IMR-90 (cell line): ENCODE measurements at regions not wholly inside any gene's neighbourhood (a gene's known extent, or its start where the extent isn't known, plus 50 kb on each side); places are given as distances from the start of the nearest gene placed in this dataset.
"Not testable (repeated sequence)": the region's sequence is repeated elsewhere in the genome, so short reads cannot be mapped to it uniquely, and the experiment has no call there.

Experiments
- ATAC-seq: fragments of 200-7000 bp; cut with Tn5 transposase; 2 replicates; pipeline ENCODE4 v1.9.1; 2020; ENCODE audit warnings: low read depth, mild to moderate bottlenecking, moderate library complexity
- BruUV-seq: library from RNA; stranded (reverse); fragments of 400-500 nt; replicated peaks from 2 replicates; lab custom pipeline; 2021; lab: Mats Ljungman, UMichigan
- CTCF ChIA-PET: fragments of 300-600 bp; formaldehyde crosslinking; extraction: SDS; loops from one replicate; lab custom pipeline; 2021; ENCODE audit warnings: antibody characterized with exemption; lab: Yijun Ruan, JAX
- POLR2A ChIA-PET: fragments of 300-600 bp; sonication (Branson Sonifier 250); formaldehyde crosslinking; loops from one replicate; lab custom pipeline; 2022; ENCODE audit warnings: antibody characterized with exemption; ENCODE audit not compliant: unreplicated experiment; lab: Charles Lee
- DNase-seq: peaks from one replicate; pipeline ENCODE4 v3.0.0; 2013
- H2AFZ ChIP-seq: replicated peaks from 2 replicates; pipeline ENCODE3; 2013; ENCODE audit warnings: low read length, mild to moderate bottlenecking; ENCODE audit not compliant: poor library complexity
- H2AK5ac ChIP-seq: 2 replicates; pipeline ENCODE4 v1.6.1; 2013; ENCODE audit warnings: low read depth, low read length, inconsistent platforms
- H2AK9ac ChIP-seq: replicated peaks from 2 replicates; pipeline ENCODE3; 2013; ENCODE audit warnings: mild to moderate bottlenecking, low read depth, low read length, moderate library complexity; ENCODE audit not compliant: poor library complexity
- H2BK120ac ChIP-seq: 2 replicates; pipeline ENCODE4 v1.6.1; 2013; ENCODE audit warnings: low read depth, low read length, inconsistent platforms
- H2BK15ac ChIP-seq: 3 replicates; pipeline ENCODE4 v1.6.1; 2013; ENCODE audit warnings: low read depth, low read length, inconsistent platforms
- H2BK20ac ChIP-seq: 2 replicates; pipeline ENCODE4 v1.6.1; 2013; ENCODE audit warnings: low read depth, mild to moderate bottlenecking, inconsistent platforms, low read length, moderate library complexity
- H2BK5ac ChIP-seq: 2 replicates; pipeline ENCODE4 v1.6.1; 2013; ENCODE audit warnings: mild to moderate bottlenecking, low read depth, low read length, inconsistent platforms; ENCODE audit not compliant: poor library complexity, severe bottlenecking
- H3K14ac ChIP-seq: replicated peaks from 2 replicates; pipeline ENCODE4 v1.6.1; 2013; ENCODE audit warnings: low read depth, low read length, inconsistent platforms
- H3K18ac ChIP-seq: 2 replicates; pipeline ENCODE4 v1.6.1; 2013; ENCODE audit warnings: low read depth, low read length, control low read depth
- H3K23ac ChIP-seq: 2 replicates; pipeline ENCODE4 v1.6.1; 2013; ENCODE audit warnings: low read depth, low read length, inconsistent platforms
- H3K27ac ChIP-seq: 2 replicates; pipeline ENCODE4 v1.5.1; 2013; ENCODE audit warnings: mild to moderate bottlenecking, control low read depth, low read length; ENCODE audit not compliant: insufficient read depth
- H3K27me3 ChIP-seq: 2 replicates; pipeline ENCODE4 v1.6.1; 2013; ENCODE audit warnings: low read length; ENCODE audit not compliant: control insufficient read depth, insufficient read depth
- H3K36me3 ChIP-seq: 2 replicates; pipeline ENCODE4 v1.6.1; 2013; ENCODE audit warnings: low read length, mixed read lengths; ENCODE audit not compliant: control insufficient read depth, insufficient read depth
- H3K4ac ChIP-seq: 2 replicates; pipeline ENCODE4 v1.6.1; 2013; ENCODE audit warnings: low read depth, low read length, inconsistent platforms
- H3K4me1 ChIP-seq: 2 replicates; pipeline ENCODE4 v1.6.1; 2013; ENCODE audit warnings: low read length, mixed read lengths; ENCODE audit not compliant: control insufficient read depth, insufficient read depth
- H3K4me2 ChIP-seq: 2 replicates; pipeline ENCODE4 v1.6.1; 2013; ENCODE audit warnings: low read depth, mild to moderate bottlenecking, control low read depth, low read length, moderate library complexity
- H3K4me3 ChIP-seq: 2 replicates; pipeline ENCODE4 v1.5.1; 2013; ENCODE audit warnings: low read depth, mild to moderate bottlenecking, control low read depth, low read length, moderate library complexity; ENCODE audit not compliant: insufficient read depth
- H3K56ac ChIP-seq: 2 replicates; pipeline ENCODE4 v1.6.1; 2013; ENCODE audit warnings: low read length, inconsistent platforms; ENCODE audit not compliant: insufficient read depth; ENCODE audit errors: extremely low read depth
- H3K79me1 ChIP-seq, 2 experiments: 2 replicates each; pipeline ENCODE4 v1.6.1; 2013; ENCODE audit warnings: low read length in 2 of 2, inconsistent platforms in 1 of 2, low read depth in 1 of 2
- H3K9ac ChIP-seq: 2 replicates; pipeline ENCODE4 v1.6.1; 2013; ENCODE audit warnings: low read depth, low read length, control low read depth
- H3K9me1 ChIP-seq: 2 replicates; pipeline ENCODE4 v1.6.1; 2013; ENCODE audit warnings: low read length, inconsistent platforms; ENCODE audit not compliant: insufficient read depth
- H3K9me3 ChIP-seq: 2 replicates; pipeline ENCODE4 v1.6.1; 2013; ENCODE audit warnings: low read length; ENCODE audit not compliant: control insufficient read depth, insufficient read depth
- H4K20me1 ChIP-seq: 2 replicates; pipeline ENCODE4 v1.6.1; 2013; ENCODE audit warnings: low read length, inconsistent platforms; ENCODE audit not compliant: insufficient read depth
- H4K5ac ChIP-seq: 2 replicates; pipeline ENCODE4 v1.6.1; 2013; ENCODE audit warnings: mild to moderate bottlenecking, low read depth, low read length, control low read depth
- H4K8ac ChIP-seq, 2 experiments: 2 replicates each; pipeline ENCODE4 v1.6.1; 2013; ENCODE audit warnings: low read depth in 2 of 2, low read length in 2 of 2, control low read depth in 1 of 2, inconsistent platforms in 1 of 2
- H4K91ac ChIP-seq: 2 replicates; pipeline ENCODE4 v1.6.1; 2013; ENCODE audit warnings: low read depth, low read length, inconsistent platforms; ENCODE audit not compliant: insufficient read depth
- WGBS, 2 experiments: methylation state at CpG; one replicate each; pipeline versions ENCODE4 v1.1.5 to v1.1.7; 2013; ENCODE audit warnings: missing lambda C conversion rate in 2 of 2; ENCODE audit not compliant: insufficient read length in 1 of 2; ENCODE audit errors: extremely low coverage in 2 of 2; 5-methylcytosine and 5-hydroxymethylcytosine counted together
- dilution Hi-C: fragments of 300-500 bp; cut with HindIII; formaldehyde crosslinking; loops from one replicate; pipeline ENCODE4 v1.14.3; 2018; ENCODE audit warnings: low sequenced_read_pairs; ENCODE audit not compliant: unreplicated experiment
- in situ Hi-C: fragments of 300-500 bp; cut with MboI; formaldehyde crosslinking; loops from 3 replicates; pipeline ENCODE4 v1.14.3; 2019; ENCODE audit warnings: low sequenced_read_pairs, inconsistent platforms, mixed read lengths
- intact Hi-C: fragments of 100-400 bp; cut with micrococcal nuclease; formaldehyde crosslinking; loops from 2 replicates; pipeline ENCODE4 v1.10.0; 2022

DNA sequence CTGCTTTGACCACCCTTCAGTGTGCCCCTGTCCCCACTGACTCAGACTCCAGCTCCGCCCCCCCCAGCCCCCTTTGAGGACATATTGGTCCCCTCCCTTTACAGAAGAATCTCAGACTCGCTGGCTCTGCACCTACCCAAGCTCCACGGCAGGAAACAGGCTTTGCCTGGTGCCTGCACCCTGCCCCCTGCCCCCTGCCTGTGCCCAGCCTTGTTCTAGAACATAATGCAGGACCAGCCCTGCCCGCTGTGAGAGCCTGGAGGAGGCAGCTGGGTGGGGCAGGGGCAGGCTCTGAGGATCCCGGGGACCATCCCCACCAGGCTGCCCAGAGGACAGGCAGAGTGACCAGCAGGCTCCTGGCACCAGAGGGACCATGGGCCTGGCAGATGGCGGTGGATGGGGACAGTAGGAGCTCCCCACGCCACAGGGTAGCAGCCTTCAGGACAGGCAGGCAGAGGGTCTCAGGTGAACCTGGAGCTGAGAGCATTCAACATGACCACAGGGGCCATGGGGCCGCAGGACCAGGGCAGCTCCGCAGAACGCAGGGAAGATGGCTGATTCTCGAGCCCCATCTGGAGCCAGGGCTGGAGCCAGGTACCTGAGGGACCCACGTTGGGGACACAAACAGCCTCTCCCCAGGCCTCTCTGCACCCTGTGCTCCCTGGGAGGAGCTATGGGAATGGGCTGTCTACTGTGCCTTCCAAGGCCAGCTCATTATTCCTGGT lies 165.0 kb upstream of the FOXD4L5 start:
- H3K36me3 ChIP-seq, H3K27ac ChIP-seq, intact Hi-C loops, H3K4me1 ChIP-seq, H2BK15ac ChIP-seq, POLR2A ChIA-PET, H4K8ac ChIP-seq, H3K79me1 ChIP-seq, H2AFZ ChIP-seq, H3K4me3 ChIP-seq, H2AK5ac ChIP-seq, H3K4me2 ChIP-seq, H3K9me1 ChIP-seq, H3K9ac ChIP-seq, H3K23ac ChIP-seq, H3K14ac ChIP-seq, H4K91ac ChIP-seq, CTCF ChIA-PET, in situ Hi-C loops, H2AK9ac ChIP-seq, H3K4ac ChIP-seq, H2BK20ac ChIP-seq, H2BK120ac ChIP-seq, H3K18ac ChIP-seq, DNase-seq, H4K5ac ChIP-seq, dilution Hi-C loops, H2BK5ac ChIP-seq, ATAC-seq, H4K20me1 ChIP-seq, H3K27me3 ChIP-seq, H3K56ac ChIP-seq, H3K9me3 ChIP-seq, BruUV-seq: not testable (repeated sequence)
- WGBS, 2 experiments: no CpG with 5 or more reads among the region's 12 CpGs
